Activated naive CD8-positive, alpha-beta T cell treated with anti-CD3 and anti-CD28 coated beads for 36 hours (primary cell): ENCODE measurements at regions not wholly inside any gene's neighbourhood (a gene's known extent, or its start where the extent isn't known, plus 50 kb on each side); places are given as distances from the start of the nearest gene placed in this dataset.
"Not testable (repeated sequence)": the region's sequence is repeated elsewhere in the genome, so short reads cannot be mapped to it uniquely, and the experiment has no call there.

Experiments used
- DNase-seq: peaks from one replicate; pipeline ENCODE4 v3.0.0; 2021
- H3K27ac Mint-ChIP-seq: one replicate; pipeline ENCODE4 v1.8.0; 2022; ENCODE audit warnings: mild to moderate bottlenecking, moderate library complexity, mixed read lengths
- H3K27me3 Mint-ChIP-seq: one replicate; pipeline ENCODE4 v1.8.0; 2022; ENCODE audit warnings: mild to moderate bottlenecking, mixed read lengths
- H3K36me3 Mint-ChIP-seq: one replicate; pipeline ENCODE4 v1.8.0; 2021; ENCODE audit warnings: mild to moderate bottlenecking, mixed read lengths
- H3K4me1 Mint-ChIP-seq: one replicate; pipeline ENCODE4 v1.8.0; 2021; ENCODE audit warnings: mixed read lengths
- H3K4me3 Mint-ChIP-seq: one replicate; pipeline ENCODE4 v1.8.0; 2022; ENCODE audit warnings: mild to moderate bottlenecking, moderate library complexity, mixed read lengths
- H3K9me3 Mint-ChIP-seq: one replicate; pipeline ENCODE4 v1.8.0; 2022; ENCODE audit warnings: mixed read lengths

- no peak overlapping the region for H3K4me3 Mint-ChIP-seq
- DNase-seq, result no peak
- no peaks in the 10 kb centered on the region for H3K36me3 Mint-ChIP-seq
- H3K27ac Mint-ChIP-seq, result no peak overlapping the region
- H3K9me3 Mint-ChIP-seq, result no peaks in the 10 kb centered on the region
- H3K4me1 Mint-ChIP-seq, result no peaks in the 10 kb centered on the region
- no peaks in the 10 kb centered on the region for H3K27me3 Mint-ChIP-seq
Observed at GRCh38 chr6:8879334-8879733, 444.0 kb upstream of the SLC35B3 start.

- no peak for DNase-seq
- Mint-ChIP-seq H3K27ac (no peak overlapping the region), H3K9me3 (no peaks in the 10 kb centered on the region), H3K4me1 (no peaks in the 10 kb centered on the region), H3K4me3 (no peak overlapping the region), H3K27me3 (no peaks in the 10 kb centered on the region), H3K36me3 (no peaks in the 10 kb centered on the region)
Observed at GRCh38 chr6:8875986-8876385, 440.6 kb upstream of the SLC35B3 start.

- H3K9me3 Mint-ChIP-seq, result no peaks in the 10 kb centered on the region
Observed at GRCh38 chr6:8872589-8872988, 437.2 kb upstream of the SLC35B3 start.

GRCh38 chr6:8865451-8865850, 430.1 kb upstream of the SLC35B3 start:
- peaks cover 4% of the 10 kb centered on the region for H3K27me3 Mint-ChIP-seq

More at GRCh38 chr6:8872589-8872988, 437.2 kb upstream of the SLC35B3 start:
- H3K36me3 Mint-ChIP-seq, result no peaks in the 10 kb centered on the region
- no peaks in the 10 kb centered on the region for H3K27me3 Mint-ChIP-seq
- no peaks in the 10 kb centered on the region for H3K4me1 Mint-ChIP-seq
- no peak overlapping the region for H3K27ac Mint-ChIP-seq
- DNase-seq, result no peak
- no peak overlapping the region for H3K4me3 Mint-ChIP-seq

GRCh38 chr6:8860671-8861070, 425.3 kb upstream of the SLC35B3 start:
- H3K27me3 Mint-ChIP-seq, result peaks cover 4% of the 10 kb centered on the region
- no peak for DNase-seq

More at GRCh38 chr6:8865451-8865850, 430.1 kb upstream of the SLC35B3 start:
- Mint-ChIP-seq H3K36me3 (no peaks in the 10 kb centered on the region), H3K4me3 (no peak overlapping the region), H3K9me3 (no peaks in the 10 kb centered on the region), H3K27ac (no peak overlapping the region), H3K4me1 (no peaks in the 10 kb centered on the region)
- no peak for DNase-seq

GRCh38 chr6:8859501-8859900, 424.2 kb upstream of the SLC35B3 start:
- Mint-ChIP-seq H3K4me3 (no peak overlapping the region), H3K27ac (no peak overlapping the region), H3K4me1 (no peaks in the 10 kb centered on the region), H3K27me3 (peaks cover under 1% of the 10 kb centered on the region), H3K36me3 (no peaks in the 10 kb centered on the region), H3K9me3 (no peaks in the 10 kb centered on the region)
- DNase-seq, result no peak

More at GRCh38 chr6:8860671-8861070, 425.3 kb upstream of the SLC35B3 start:
- no peaks in the 10 kb centered on the region for H3K4me1 Mint-ChIP-seq
- no peaks in the 10 kb centered on the region for H3K9me3 Mint-ChIP-seq
- H3K4me3 Mint-ChIP-seq, result no peak overlapping the region
- no peaks in the 10 kb centered on the region for H3K36me3 Mint-ChIP-seq
- no peak overlapping the region for H3K27ac Mint-ChIP-seq

GRCh38 chr6:8858854-8859331, 423.5 kb upstream of the SLC35B3 start:
- Mint-ChIP-seq H3K27me3 (no peaks in the 10 kb centered on the region), H3K4me3 (no peak overlapping the region), H3K4me1 (no peaks in the 10 kb centered on the region), H3K9me3 (no peaks in the 10 kb centered on the region), H3K36me3 (no peaks in the 10 kb centered on the region), H3K27ac (no peak overlapping the region)
- no peak for DNase-seq

- DNase-seq, result no peak
- Mint-ChIP-seq H3K36me3 (no peaks in the 10 kb centered on the region), H3K4me3 (no peak overlapping the region), H3K27ac (no peak overlapping the region), H3K9me3 (no peaks in the 10 kb centered on the region), H3K4me1 (no peaks in the 10 kb centered on the region), H3K27me3 (no peaks in the 10 kb centered on the region)
Observed at GRCh38 chr6:8857160-8857559, 421.8 kb upstream of the SLC35B3 start.

- H3K9me3 Mint-ChIP-seq, result no peaks in the 10 kb centered on the region
- no peak overlapping the region for H3K4me3 Mint-ChIP-seq
- no peaks in the 10 kb centered on the region for H3K36me3 Mint-ChIP-seq
Observed at GRCh38 chr6:8855411-8855810, 420.1 kb upstream of the SLC35B3 start.

GRCh38 chr6:8852332-8852731, 417.0 kb upstream of the SLC35B3 start:
- Mint-ChIP-seq H3K27me3 (no peaks in the 10 kb centered on the region), H3K36me3 (no peaks in the 10 kb centered on the region), H3K9me3 (no peaks in the 10 kb centered on the region), H3K27ac (no peak overlapping the region), H3K4me3 (no peak overlapping the region), H3K4me1 (no peaks in the 10 kb centered on the region)
- no peak for DNase-seq

More at GRCh38 chr6:8855411-8855810, 420.1 kb upstream of the SLC35B3 start:
- Mint-ChIP-seq H3K27ac (no peak overlapping the region), H3K4me1 (no peaks in the 10 kb centered on the region), H3K27me3 (no peaks in the 10 kb centered on the region)
- DNase-seq, result no peak

- not testable (repeated sequence) for H3K9me3 Mint-ChIP-seq, H3K36me3 Mint-ChIP-seq, H3K4me3 Mint-ChIP-seq
Observed at GRCh38 chr6:8846680-8847079, 411.3 kb upstream of the SLC35B3 start.

GRCh38 chr6:8845690-8846089, 410.3 kb upstream of the SLC35B3 start:
- no peaks in the 10 kb centered on the region for H3K4me1 Mint-ChIP-seq
- DNase-seq, result no peak
- no peaks in the 10 kb centered on the region for H3K36me3 Mint-ChIP-seq
- no peak overlapping the region for H3K27ac Mint-ChIP-seq
- H3K4me3 Mint-ChIP-seq, result no peak overlapping the region
- no peaks in the 10 kb centered on the region for H3K9me3 Mint-ChIP-seq
- no peaks in the 10 kb centered on the region for H3K27me3 Mint-ChIP-seq

More at GRCh38 chr6:8846680-8847079, 411.3 kb upstream of the SLC35B3 start:
- DNase-seq, H3K4me1 Mint-ChIP-seq, H3K27ac Mint-ChIP-seq, H3K27me3 Mint-ChIP-seq: not testable (repeated sequence)

GRCh38 chr6:8844968-8845367, 409.6 kb upstream of the SLC35B3 start:
- DNase-seq, result no peak
- H3K4me1 Mint-ChIP-seq, result no peaks in the 10 kb centered on the region

GRCh38 chr6:8839626-8840025, 404.3 kb upstream of the SLC35B3 start:
- Mint-ChIP-seq H3K4me1 (no peaks in the 10 kb centered on the region), H3K4me3 (no peak overlapping the region), H3K27ac (no peak overlapping the region), H3K36me3 (no peaks in the 10 kb centered on the region), H3K9me3 (no peaks in the 10 kb centered on the region), H3K27me3 (peaks cover 3% of the 10 kb centered on the region)
- no peak for DNase-seq

More at GRCh38 chr6:8844968-8845367, 409.6 kb upstream of the SLC35B3 start:
- Mint-ChIP-seq H3K9me3 (no peaks in the 10 kb centered on the region), H3K36me3 (no peaks in the 10 kb centered on the region), H3K27ac (no peak overlapping the region), H3K27me3 (no peaks in the 10 kb centered on the region), H3K4me3 (no peak overlapping the region)

- no peak for DNase-seq
- Mint-ChIP-seq H3K9me3 (peaks cover under 1% of the 10 kb centered on the region), H3K27me3 (peaks cover 3% of the 10 kb centered on the region), H3K4me3 (no peak overlapping the region), H3K27ac (no peak overlapping the region), H3K4me1 (no peaks in the 10 kb centered on the region), H3K36me3 (no peaks in the 10 kb centered on the region)
Observed at GRCh38 chr6:8837343-8837742, 402.0 kb upstream of the SLC35B3 start.

- not testable (repeated sequence) for H3K9me3 Mint-ChIP-seq, H3K4me1 Mint-ChIP-seq, DNase-seq, H3K4me3 Mint-ChIP-seq, H3K36me3 Mint-ChIP-seq, H3K27ac Mint-ChIP-seq, H3K27me3 Mint-ChIP-seq
Observed at GRCh38 chr6:8832695-8833094, 397.4 kb upstream of the SLC35B3 start.
